ENCODE measurements at regions not wholly inside any gene's neighbourhood (a gene's known extent, or its start where the extent isn't known, plus 50 kb on each side); places are given as distances from the start of the nearest gene placed in this dataset.

DNA sequence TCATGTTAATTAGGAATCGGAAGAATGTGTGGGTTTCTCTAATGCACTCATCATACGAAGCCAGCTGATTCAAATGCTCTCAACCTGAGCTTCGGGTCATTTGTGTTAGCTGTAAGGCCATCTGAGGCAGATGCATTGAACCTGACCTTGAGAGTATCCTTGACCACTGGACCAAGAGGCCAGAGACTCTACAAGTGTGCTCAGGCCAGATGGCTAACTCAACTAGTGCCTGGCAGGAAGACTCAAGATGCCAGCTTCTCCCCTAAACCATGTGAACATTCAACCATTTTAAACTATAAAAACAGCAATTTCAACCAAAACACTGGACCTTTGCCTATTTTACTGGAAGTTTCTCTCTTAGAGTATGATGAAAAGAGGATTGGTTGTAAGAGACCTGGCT, 168.6 kb upstream of the CDH4 start:
- H3K9me3 ChIP-seq: no peaks in the 10 kb centered on the region
- DNase-seq: no peak
- no peak overlapping the region for H3K4me3 ChIP-seq
- H3K4me1 ChIP-seq: no peaks in the 10 kb centered on the region
- intact Hi-C loops (cut with DNase I; ENCODE audit: low total_unique reads): no loop called here
- H3K27me3 ChIP-seq: no peaks in the 10 kb centered on the region
- no peak overlapping the region for H3K27ac ChIP-seq
- H3K36me3 ChIP-seq: no peaks in the 10 kb centered on the region
- TF ChIP-seq CTCF (IDR thresholded peaks at IDR 0.05) (no peak), POLR2A (IDR thresholded peaks at IDR 0.05) (no peak)

- Histone ChIP-seq H3K36me3 (no peaks in the 10 kb centered on the region), H3K4me1 (no peaks in the 10 kb centered on the region), H3K27me3 (no peaks in the 10 kb centered on the region), H3K4me3 (no peak overlapping the region), H3K27ac (no peak overlapping the region), H3K9me3 (no peaks in the 10 kb centered on the region)
- DNase-seq: no peak
- intact Hi-C loops (cut with DNase I; ENCODE audit: low total_unique reads): no loop called here
- no peak for TF ChIP-seq CTCF (IDR thresholded peaks at IDR 0.05)
- TF ChIP-seq POLR2A (IDR thresholded peaks at IDR 0.05): no peak
Observed at GRCh38 chr20:61086031-61086430, 166.0 kb upstream of the CDH4 start.

DNA sequence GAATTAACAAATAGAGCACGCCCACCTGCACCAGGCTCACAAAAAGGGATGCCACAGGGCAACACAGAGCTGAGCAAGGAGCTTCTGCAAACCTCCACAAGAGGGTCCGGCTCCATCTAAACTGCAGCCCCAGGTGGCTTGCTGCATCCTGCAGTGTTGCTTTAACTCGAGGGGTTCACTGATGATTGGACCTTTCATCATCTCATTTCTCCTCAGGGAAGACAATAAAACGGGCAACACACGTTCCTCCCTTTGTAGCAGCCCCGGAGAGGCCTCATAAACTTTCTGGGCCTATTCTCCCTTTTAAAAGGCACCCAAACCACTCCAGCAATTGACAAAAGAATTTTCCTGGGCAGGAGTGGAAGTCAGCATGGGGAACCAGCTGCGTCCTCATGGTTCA, 161.5 kb upstream of the CDH4 start:
- no peaks in the 10 kb centered on the region for H3K4me1 ChIP-seq
- intact Hi-C loops (cut with DNase I; ENCODE audit: low total_unique reads): no loop called here
- TF ChIP-seq CTCF (IDR thresholded peaks at IDR 0.05) (no peak), POLR2A (IDR thresholded peaks at IDR 0.05) (no peak)
- no peaks in the 10 kb centered on the region for H3K27me3 ChIP-seq
- H3K27ac ChIP-seq: no peak overlapping the region
- no peaks in the 10 kb centered on the region for H3K36me3 ChIP-seq
- DNase-seq: no peak
- H3K4me3 ChIP-seq: no peak overlapping the region
- no peaks in the 10 kb centered on the region for H3K9me3 ChIP-seq

- Histone ChIP-seq H3K9me3 (no peaks in the 10 kb centered on the region), H3K4me1 (no peaks in the 10 kb centered on the region), H3K27ac (no peak overlapping the region), H3K36me3 (no peaks in the 10 kb centered on the region), H3K27me3 (no peaks in the 10 kb centered on the region), H3K4me3 (no peak overlapping the region)
- intact Hi-C loops (cut with DNase I; ENCODE audit: low total_unique reads): no loop called here
- no peak for DNase-seq
- no peak for TF ChIP-seq POLR2A (IDR thresholded peaks at IDR 0.05)
- TF ChIP-seq CTCF (IDR thresholded peaks at IDR 0.05): no peak
Observed at GRCh38 chr20:61092251-61092650, 159.8 kb upstream of the CDH4 start.

- intact Hi-C loops (cut with DNase I; ENCODE audit: low total_unique reads): no loop called here
- Histone ChIP-seq H3K27ac (no peak overlapping the region), H3K4me3 (no peak overlapping the region), H3K27me3 (no peaks in the 10 kb centered on the region), H3K4me1 (no peaks in the 10 kb centered on the region), H3K36me3 (no peaks in the 10 kb centered on the region), H3K9me3 (no peaks in the 10 kb centered on the region)
- no peak for DNase-seq
- TF ChIP-seq POLR2A (IDR thresholded peaks at IDR 0.05): no peak
- TF ChIP-seq CTCF (IDR thresholded peaks at IDR 0.05): no peak
Observed at GRCh38 chr20:61094581-61094980, 157.5 kb upstream of the CDH4 start.

Measured in uterus (tissue), 3 donors.